MV-4-11 (cell line): ENCODE measurements at regions not wholly inside any gene's neighbourhood (a gene's known extent, or its start where the extent isn't known, plus 50 kb on each side); places are given as distances from the start of the nearest gene placed in this dataset.
"Not testable (repeated sequence)": the region's sequence is repeated elsewhere in the genome, so short reads cannot be mapped to it uniquely, and the experiment has no call there.

ENCODE experiments used
- DNase-seq: peaks from one replicate; lab custom pipeline; 2025; lab: John Stamatoyannopoulos, UW

GRCh38 chr11:123344188-123344587 is 85.9 kb upstream of the GRAMD1B start:
- not testable (repeated sequence) for DNase-seq

GRCh38 chr11:123338997-123339752 is 90.9 kb upstream of the GRAMD1B start:
- no peak for DNase-seq

GRCh38 chr11:123338266-123338800 is 91.7 kb upstream of the GRAMD1B start:
- DNase-seq: no peak

- DNase-seq: no peak
These were observed 95.1 kb upstream of the GRAMD1B start for GRCh38 chr11:123334925-123335324.

- not testable (repeated sequence) for DNase-seq
These were observed 97.5 kb upstream of the GRAMD1B start for GRCh38 chr11:123332577-123332976.

- DNase-seq: peak; percentile 10
These were observed 99.1 kb upstream of the GRAMD1B start for GRCh38 chr11:123330948-123331347.

GRCh38 chr11:123330471-123330870 is 99.6 kb upstream of the GRAMD1B start:
- no peak for DNase-seq

- no peak for DNase-seq
These were observed 100.0 kb upstream of the GRAMD1B start for GRCh38 chr11:123330071-123330470.

- DNase-seq: no peak
These were observed 101.7 kb upstream of the GRAMD1B start for GRCh38 chr11:123328281-123328867.

GRCh38 chr11:123325533-123325932 is 104.5 kb upstream of the GRAMD1B start:
- peak; percentile 24 for DNase-seq

GRCh38 chr11:123323568-123323967 is 106.5 kb upstream of the GRAMD1B start:
- DNase-seq: no peak

- no peak for DNase-seq
These were observed 108.4 kb upstream of the GRAMD1B start for GRCh38 chr11:123321636-123322035.

GRCh38 chr11:123318623-123319022 is 111.4 kb upstream of the GRAMD1B start:
- DNase-seq: no peak

- DNase-seq: not testable (repeated sequence)
These were observed 111.9 kb upstream of the GRAMD1B start for GRCh38 chr11:123318132-123318531.

GRCh38 chr11:123316003-123316402 is 114.1 kb upstream of the GRAMD1B start:
- DNase-seq: no peak

- no peak for DNase-seq
These were observed 115.1 kb upstream of the GRAMD1B start for GRCh38 chr11:123314972-123315371.

GRCh38 chr11:123313262-123313661 is 116.8 kb upstream of the GRAMD1B start:
- no peak for DNase-seq

GRCh38 chr11:123308077-123308476 is 113.0 kb upstream of the CLMP start:
- DNase-seq: peak; percentile 20

GRCh38 chr11:123307276-123307675 is 112.2 kb upstream of the CLMP start:
- no peak for DNase-seq

- no peak for DNase-seq
These were observed 111.5 kb upstream of the CLMP start for GRCh38 chr11:123306531-123306930.

GRCh38 chr11:123305601-123306375 is 110.7 kb upstream of the CLMP start:
- DNase-seq: no peak

- DNase-seq: no peak
These were observed 109.9 kb upstream of the CLMP start for GRCh38 chr11:123304828-123305466.
